Heart left ventricle (tissue), 13 donors: ENCODE measurements at regions not wholly inside any gene's neighbourhood (a gene's known extent, or its start where the extent isn't known, plus 50 kb on each side); places are given as distances from the start of the nearest gene placed in this dataset.

ENCODE experiments used
- CTCF ChIP-seq, 12 donors: fragments of 200-600 bp; sonication (generic) in 4 of 12; IDR thresholded peaks; one replicate each; pipeline versions ENCODE4 v1.5.0 to v1.8.0; 2018 to 2022; ENCODE audit warnings: antibody characterized with exemption in 12 of 12, mild to moderate bottlenecking in 5 of 12
- POLR2A ChIP-seq, 2 donors: fragments of 450-650 bp; IDR thresholded peaks; one replicate each; pipeline ENCODE4 v1.6.1; 2017; ENCODE audit warnings: antibody characterized with exemption in 2 of 2, mild to moderate bottlenecking in 2 of 2, moderate library complexity in 2 of 2
- donor health status: ischemic (EF 13 %, LVEDD 7.1; RV severe dilation, severe dysfunction).
- donor health status: DM: no; HTN: yes; CAD: no.
- donor health status: DM: no; HTN: no; CAD: no.
- donor health status: ischemic (EF 25% LVEDD 6.9; RV normal size, moderate dysfunction).
- donor health status: ischemic (EF 25% LVEDD 5.7; RV mildly dilated, moderate dysfunction).
- donor health status: ischemic (EF 35%, LVEDD 5.7; RV mildly dilated, moderate dysfunction).
- donor health status: nonischemic (EF 11% LVEDD 7.7; RV severe dilation, severe dysfunction).
- donor health status: DM: yes; HTN: yes; CAD: no.
- donor health status: PGD.
- donor health status: ischemic (EF 29% LVEDD 5.4; RV normal size, mild dysfunction).
- donor health status: nonischemic (EF 23%, LVEDD 6.1; RV moderate dilation, normal function).

GRCh38 chr3:135392151-135392550 lies 573.4 kb upstream of the PPP2R3A start:
- TF ChIP-seq CTCF (IDR thresholded peaks at IDR 0.05) (no peak), POLR2A (IDR thresholded peaks at IDR 0.05) (no peak)
